Adrenal gland (tissue), 9 donors: ENCODE measurements at regions not wholly inside any gene's neighbourhood (a gene's known extent, or its start where the extent isn't known, plus 50 kb on each side); places are given as distances from the start of the nearest gene placed in this dataset.

Experiments used
- DNase-seq, 7 donors: peaks; one replicate each; pipeline ENCODE4 v3.0.0-alpha.2; 2019 to 2020
- H3K27ac ChIP-seq, 5 donors: fragments of 200-600 bp; sonication (generic) in 4 of 5; 1 replicate in 3 of 5; 2 replicates in 2 of 5; pipeline versions ENCODE4 v1.5.1 to v1.8.0; 2016 to 2020; ENCODE audit warnings: mild to moderate bottlenecking in 1 of 5
- H3K27me3 ChIP-seq: fragments of 200-600 bp; 2 replicates; pipeline ENCODE4 v1.8.0; 2021
- H3K36me3 ChIP-seq, 2 donors: fragments of 200-600 bp; replicated peaks in 1 of 2; 1 replicate in 1 of 2; 2 replicates in 1 of 2; pipeline versions ENCODE4 v1.5.1 to v1.8.0; 2018 to 2022
- H3K4me1 ChIP-seq, 2 donors: fragments of 200-600 bp; replicated peaks in 1 of 2; 1 replicate in 1 of 2; 2 replicates in 1 of 2; pipeline versions ENCODE4 v1.5.1 to v1.8.0; 2018 to 2021
- H3K4me3 ChIP-seq, 4 donors: fragments of 200-600 bp; sonication (generic) in 3 of 4; one replicate each; pipeline ENCODE4 v1.5.1; 2016 to 2018
- H3K9me3 ChIP-seq, 3 donors: fragments of 200-600 bp; sonication (generic) in 1 of 3; replicated peaks in 1 of 3; 1 replicate in 2 of 3; 2 replicates in 1 of 3; pipeline versions ENCODE4 v1.5.1 to v1.8.0; 2016 to 2021
- CTCF ChIP-seq, 6 experiments: fragments of 450-650 bp in 4 of 6; fragments of 200-600 bp in 2 of 6; sonication (generic) in 1 of 6; IDR thresholded peaks; 1 replicate in 5 of 6; 2 replicates in 1 of 6; pipeline versions ENCODE4 v1.5.1 to v1.8.0; 2016 to 2021; ENCODE audit warnings: antibody characterized with exemption in 6 of 6, mild to moderate bottlenecking in 2 of 6, moderate library complexity in 1 of 6
- POLR2A ChIP-seq, 2 donors: fragments of 450-650 bp; IDR thresholded peaks; one replicate each; pipeline ENCODE4 v1.6.1; 2017; ENCODE audit warnings: antibody characterized with exemption in 2 of 2, mild to moderate bottlenecking in 2 of 2, moderate library complexity in 1 of 2
- WGBS, 4 donors: extraction: QIAGEN DNeasy Blood & Tissue Kit in 2 of 4; methylation state at CpG; one replicate each; pipeline versions ENCODE4 v1.1.5 to v1.1.7; 2013 to 2017; 5-methylcytosine and 5-hydroxymethylcytosine counted together
- intact Hi-C, 2 donors: fragments of 100-400 bp; cut with DNase I; formaldehyde crosslinking; loops; one replicate each; pipeline versions ENCODE4 v1.14.1 to v1.15.0; 2022 to 2023
- donor health status: healthy with polysubstance abuse.
- donor health status: Bipolar disorder and iron deficiency.
- donor health status: DM: yes; HTN: yes; CAD: no.
- donor health status: DM: no; HTN: no; CAD: no.
- donor health status: DM: no; HTN: no; CAD: no.

DNA sequence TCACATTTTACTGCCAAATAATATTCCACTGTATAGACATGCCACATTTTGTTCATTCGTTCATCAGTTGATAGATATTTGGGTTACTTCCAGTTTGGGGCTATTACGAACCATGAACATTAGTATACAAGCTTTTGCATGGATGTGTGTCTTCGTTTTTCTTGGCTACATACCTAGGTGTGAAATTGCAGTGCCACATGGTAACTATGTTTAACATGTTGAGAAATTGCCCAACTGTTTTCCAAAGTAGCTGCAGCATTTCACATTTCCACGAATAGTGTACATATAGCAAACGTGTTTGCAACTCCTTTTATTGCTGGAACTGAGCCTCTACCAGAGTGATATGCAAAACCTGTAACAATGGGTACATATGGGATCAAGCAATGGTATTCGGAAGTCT lies 221.5 kb downstream of the VEGFC start:
- intact Hi-C loops, result no loop called here
- Histone ChIP-seq H3K9me3 (no peaks in the 10 kb centered on the region), H3K27ac (no peak overlapping the region), H3K4me1 (peaks cover 0 to 7% of the 10 kb centered on the region in 2 donors), H3K36me3 (no peaks in the 10 kb centered on the region), H3K4me3 (no peak overlapping the region), H3K27me3 (no peaks in the 10 kb centered on the region)
- TF ChIP-seq POLR2A (IDR thresholded peaks at IDR 0.05), result no peak
- TF ChIP-seq CTCF (IDR thresholded peaks at IDR 0.05), result no peak
- no peak for DNase-seq
- whole genome bisulfite sequencing, 4 donors, result 73 to 83% (median 75%) methylated on average over 6 of the region's 6 CpGs

GRCh38 chr4:176575141-176575730 lies 217.5 kb downstream of the VEGFC start:
- Histone ChIP-seq H3K36me3 (no peaks in the 10 kb centered on the region), H3K27ac (no peak overlapping the region), H3K9me3 (no peaks in the 10 kb centered on the region), H3K4me1 (peaks cover 0 to 7% of the 10 kb centered on the region in 2 donors), H3K4me3 (no peak overlapping the region), H3K27me3 (no peaks in the 10 kb centered on the region)
- TF ChIP-seq CTCF (IDR thresholded peaks at IDR 0.05) (no peak), POLR2A (IDR thresholded peaks at IDR 0.05) (no peak)
- DNase-seq, result no peak
- WGBS, 4 donors, result 32 to 56% (median 48%) methylated on average over 2 of the region's 2 CpGs
- intact Hi-C loops, result no loop called here

DNA sequence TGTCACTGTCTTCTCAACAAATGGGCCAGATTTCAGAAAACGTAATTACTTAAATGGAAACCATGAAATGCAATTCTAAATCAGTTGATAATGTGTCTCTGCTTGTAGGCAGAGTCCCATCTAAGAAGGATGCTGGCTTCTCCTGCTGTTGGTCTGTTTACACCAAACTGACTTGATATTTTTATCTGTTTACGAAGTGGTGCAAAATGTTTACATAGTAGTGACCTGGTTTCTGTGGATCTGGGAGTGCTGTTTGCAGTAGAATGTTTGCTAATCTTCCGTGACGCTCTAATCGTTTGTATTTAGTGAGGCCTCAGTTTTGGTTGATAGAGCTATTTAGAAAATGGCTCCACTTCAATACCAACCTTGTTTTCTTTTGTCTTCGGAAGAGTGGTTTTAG lies 213.5 kb downstream of the VEGFC start:
- DNase-seq, result no peak
- 62 to 76% (median 69%) methylated on average over 6 of the region's 6 CpGs for WGBS, 4 donors
- no peaks in the 10 kb centered on the region for H3K27me3 ChIP-seq
- H3K9me3 ChIP-seq, result no peaks in the 10 kb centered on the region
- H3K36me3 ChIP-seq, result no peaks in the 10 kb centered on the region
- no peak overlapping the region for H3K27ac ChIP-seq
- H3K4me3 ChIP-seq, result no peak overlapping the region
- intact Hi-C loops, result no loop called here
- H3K4me1 ChIP-seq, result no peaks in the 10 kb centered on the region
- TF ChIP-seq POLR2A (IDR thresholded peaks at IDR 0.05), result no peak
- TF ChIP-seq CTCF (IDR thresholded peaks at IDR 0.05), result no peak

GRCh38 chr4:176583278-176583677 lies 209.4 kb downstream of the VEGFC start:
- 81 to 93% (median 90%) methylated on average over 5 of the region's 5 CpGs for WGBS, 4 donors
- H3K27ac ChIP-seq, result no peak overlapping the region
- H3K4me1 ChIP-seq, result peaks cover 0 to 8% of the 10 kb centered on the region in 2 donors
- H3K9me3 ChIP-seq, result no peaks in the 10 kb centered on the region
- DNase-seq, result no peak
- no peaks in the 10 kb centered on the region for H3K36me3 ChIP-seq
- TF ChIP-seq POLR2A (IDR thresholded peaks at IDR 0.05) (no peak), CTCF (IDR thresholded peaks at IDR 0.05) (no peak)
- no peak overlapping the region for H3K4me3 ChIP-seq
- intact Hi-C loops, result no loop called here
- no peaks in the 10 kb centered on the region for H3K27me3 ChIP-seq
